Heart left ventricle (tissue), 13 donors: ENCODE measurements at regions not wholly inside any gene's neighbourhood (a gene's known extent, or its start where the extent isn't known, plus 50 kb on each side); places are given as distances from the start of the nearest gene placed in this dataset.

Source experiments
- POLR2A ChIP-seq, 2 donors: fragments of 450-650 bp; IDR thresholded peaks; one replicate each; pipeline ENCODE4 v1.6.1; 2017; ENCODE audit warnings: antibody characterized with exemption in 2 of 2, mild to moderate bottlenecking in 2 of 2, moderate library complexity in 2 of 2
- TF ChIP-seq, protein P1 (sequence below), 12 donors: fragments of 200-600 bp; sonication (generic) in 4 of 12; IDR thresholded peaks; one replicate each; pipeline versions ENCODE4 v1.5.0 to v1.8.0; 2018 to 2022; ENCODE audit warnings: antibody characterized with exemption in 12 of 12, mild to moderate bottlenecking in 5 of 12
- donor health status: ischemic (EF 13 %, LVEDD 7.1; RV severe dilation, severe dysfunction).
- donor health status: DM: no; HTN: yes; CAD: no.
- donor health status: DM: no; HTN: no; CAD: no.
- donor health status: ischemic (EF 25% LVEDD 6.9; RV normal size, moderate dysfunction).
- donor health status: ischemic (EF 25% LVEDD 5.7; RV mildly dilated, moderate dysfunction).
- donor health status: ischemic (EF 35%, LVEDD 5.7; RV mildly dilated, moderate dysfunction).
- donor health status: nonischemic (EF 11% LVEDD 7.7; RV severe dilation, severe dysfunction).
- donor health status: DM: yes; HTN: yes; CAD: no.
- donor health status: PGD.
- donor health status: ischemic (EF 29% LVEDD 5.4; RV normal size, mild dysfunction).
- donor health status: nonischemic (EF 23%, LVEDD 6.1; RV moderate dilation, normal function).

DNA sequence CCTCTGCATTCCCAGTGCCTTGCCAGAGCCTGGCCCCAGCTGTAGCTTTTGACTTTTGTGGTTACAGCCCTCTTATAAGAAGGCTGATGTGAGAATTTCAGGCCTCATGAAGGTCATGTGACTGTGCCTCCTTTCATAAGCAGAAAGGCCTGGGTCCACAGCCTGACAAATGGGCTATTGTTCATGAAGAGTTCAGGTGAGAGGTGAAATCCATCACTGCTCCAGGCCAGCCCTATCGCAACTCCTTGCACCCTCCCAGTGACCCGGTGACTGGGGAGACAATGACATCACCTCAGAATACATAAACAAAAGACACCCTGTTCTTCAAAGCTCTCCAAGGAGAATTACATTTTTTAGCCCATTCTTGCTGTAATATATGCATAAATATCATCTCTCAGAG lies 321.5 kb downstream of the PCNX1 start:
- TF ChIP-seq, protein P1, sequence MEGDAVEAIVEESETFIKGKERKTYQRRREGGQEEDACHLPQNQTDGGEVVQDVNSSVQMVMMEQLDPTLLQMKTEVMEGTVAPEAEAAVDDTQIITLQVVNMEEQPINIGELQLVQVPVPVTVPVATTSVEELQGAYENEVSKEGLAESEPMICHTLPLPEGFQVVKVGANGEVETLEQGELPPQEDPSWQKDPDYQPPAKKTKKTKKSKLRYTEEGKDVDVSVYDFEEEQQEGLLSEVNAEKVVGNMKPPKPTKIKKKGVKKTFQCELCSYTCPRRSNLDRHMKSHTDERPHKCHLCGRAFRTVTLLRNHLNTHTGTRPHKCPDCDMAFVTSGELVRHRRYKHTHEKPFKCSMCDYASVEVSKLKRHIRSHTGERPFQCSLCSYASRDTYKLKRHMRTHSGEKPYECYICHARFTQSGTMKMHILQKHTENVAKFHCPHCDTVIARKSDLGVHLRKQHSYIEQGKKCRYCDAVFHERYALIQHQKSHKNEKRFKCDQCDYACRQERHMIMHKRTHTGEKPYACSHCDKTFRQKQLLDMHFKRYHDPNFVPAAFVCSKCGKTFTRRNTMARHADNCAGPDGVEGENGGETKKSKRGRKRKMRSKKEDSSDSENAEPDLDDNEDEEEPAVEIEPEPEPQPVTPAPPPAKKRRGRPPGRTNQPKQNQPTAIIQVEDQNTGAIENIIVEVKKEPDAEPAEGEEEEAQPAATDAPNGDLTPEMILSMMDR (IDR thresholded peaks at IDR 0.05), result no peak
- no peak for TF ChIP-seq POLR2A (IDR thresholded peaks at IDR 0.05)
